ENCODE measurements at regions not wholly inside any gene's neighbourhood (a gene's known extent, or its start where the extent isn't known, plus 50 kb on each side); places are given as distances from the start of the nearest gene placed in this dataset.

GRCh38 chr2:208546107-208546506, 139.5 kb downstream of the PTH2R start:
- Histone ChIP-seq H3K4me3 (ENCODE audit: low read depth in 1 of 3, low read length in 3 of 3) (no peak overlapping the region), H3K36me3 (ENCODE audit: control insufficient read depth in 4 of 4, insufficient read depth in 3 of 4, low read depth in 1 of 4, low read length in 3 of 4) (no peaks in the 10 kb centered on the region), H3K27me3 (ENCODE audit: control insufficient read depth in 4 of 4, insufficient read depth in 4 of 4, low read length in 3 of 4) (peaks cover 0 to 3% (median 0%) of the 10 kb centered on the region in 4 donors), H3K27ac (ENCODE audit: low read depth in 1 of 2, low read length in 2 of 2) (no peak overlapping the region), H3K9me3 (ENCODE audit: control insufficient read depth in 4 of 4, low read length in 3 of 4) (no peaks in the 10 kb centered on the region), H3K4me1 (ENCODE audit: control insufficient read depth in 4 of 4, insufficient read depth in 4 of 4, low read length in 3 of 4) (no peaks in the 10 kb centered on the region), H3K9ac (ENCODE audit: low read depth in 1 of 2, low read length in 2 of 2) (no peak overlapping the region)
- DNase-seq (ENCODE audit: low spot score): no peak
- WGBS: 64% methylated on average over 1 of the region's 1 CpG
- TF ChIP-seq HNF4A (conservative IDR thresholded peaks at IDR 0.05): no peak
- no peak for TF ChIP-seq ATF3 (IDR thresholded peaks at IDR 0.05)
- no peak for TF ChIP-seq GABPA (IDR thresholded peaks at IDR 0.05 in 1 of 2, conservative IDR thresholded peaks at IDR 0.05 in 1 of 2)
- TF ChIP-seq CTCF (IDR thresholded peaks at IDR 0.05; ENCODE audit: low read depth, low read length, missing input control): no peak
- no peak for TF ChIP-seq FOXA2 (IDR thresholded peaks at IDR 0.05)
- no peak for TF ChIP-seq EGR1 (IDR thresholded peaks at IDR 0.05; ENCODE audit: low read depth in 2 of 2)
- TF ChIP-seq FOXA1 (IDR thresholded peaks at IDR 0.05): no peak
- no peak for TF ChIP-seq MAX (IDR thresholded peaks at IDR 0.05)
- no peak for TF ChIP-seq HNF4G (IDR thresholded peaks at IDR 0.05)
- TF ChIP-seq RAD21 (IDR thresholded peaks at IDR 0.05): no peak
- TF ChIP-seq TAF1 (conservative IDR thresholded peaks at IDR 0.05): no peak
- TF ChIP-seq REST (IDR thresholded peaks at IDR 0.05): no peak
- TF ChIP-seq YY1 (IDR thresholded peaks at IDR 0.05): no peak
- TF ChIP-seq NR2F2 (IDR thresholded peaks at IDR 0.05): no peak
- TF ChIP-seq SP1 (IDR thresholded peaks at IDR 0.05): no peak
- TF ChIP-seq RXRA (IDR thresholded peaks at IDR 0.05): no peak
- TF ChIP-seq ZBTB33 (IDR thresholded peaks at IDR 0.05): no peak
- no peak for TF ChIP-seq JUND (IDR thresholded peaks at IDR 0.05)
